ENCODE measurements at regions not wholly inside any gene's neighbourhood (a gene's known extent, or its start where the extent isn't known, plus 50 kb on each side); places are given as distances from the start of the nearest gene placed in this dataset.
"Not testable (repeated sequence)": the region's sequence is repeated elsewhere in the genome, so short reads cannot be mapped to it uniquely, and the experiment has no call there.

DNA sequence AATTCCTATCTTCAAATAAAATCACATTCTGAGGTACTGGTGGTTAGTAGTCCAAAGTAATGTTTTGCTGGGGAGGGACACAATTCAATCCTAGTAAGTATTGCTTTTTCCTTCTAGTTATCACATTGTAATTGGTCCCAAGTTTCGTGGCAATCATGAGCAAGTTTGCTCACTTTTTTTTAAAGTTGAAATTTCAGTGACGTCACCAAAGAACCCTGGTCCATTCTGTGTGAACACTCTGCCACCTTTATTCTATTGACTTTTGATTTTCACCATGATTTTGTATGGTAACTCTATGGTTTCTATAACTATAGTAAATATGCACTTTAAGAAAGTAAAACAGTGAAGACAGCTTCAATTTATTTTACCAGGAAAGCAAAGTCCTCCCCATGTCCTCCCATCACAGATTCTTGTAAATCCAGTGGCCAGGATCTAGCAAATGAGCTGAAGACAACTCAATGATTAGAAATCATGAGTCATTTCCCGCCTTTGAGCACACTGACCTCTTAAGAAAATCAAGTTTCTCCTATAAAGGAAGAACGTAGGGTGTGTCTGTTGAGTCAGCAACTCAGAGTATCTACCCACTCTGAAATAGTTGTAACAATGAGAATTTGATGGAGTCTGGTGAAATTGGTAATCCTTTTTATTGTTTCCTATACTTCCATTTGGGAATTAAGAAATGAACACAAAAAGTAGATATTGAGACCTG lies 1306.6 kb upstream of the PABPC4L start:
- Histone ChIP-seq H3K9me3 (ENCODE audit: control insufficient read depth in 2 of 2, insufficient read depth in 1 of 2, low read depth in 1 of 2, low read length in 1 of 2) (no peaks in the 10 kb centered on the region), H3K27ac (ENCODE audit: low read depth in 1 of 3, low read length in 2 of 3) (no peak overlapping the region), H3K4me1 (ENCODE audit: control insufficient read depth in 3 of 3, insufficient read depth in 2 of 3, low read depth in 1 of 3, low read length in 2 of 3) (no peaks in the 10 kb centered on the region), H3K27me3 (ENCODE audit: control insufficient read depth in 3 of 3, insufficient read depth in 3 of 3, low read length in 3 of 3) (no peaks in the 10 kb centered on the region), H3K36me3 (ENCODE audit: control insufficient read depth in 3 of 3, insufficient read depth in 2 of 3, low read depth in 1 of 3, low read length in 3 of 3) (no peaks in the 10 kb centered on the region), H3K4me3 (ENCODE audit: low read depth in 1 of 3, low read length in 3 of 3) (no peak overlapping the region)
- DNase-seq (no peak), FAIRE-seq (no peak)
- 54 to 75% (median 58%) methylated on average over 4 of the region's 4 CpGs for WGBS, 3 donors

DNA sequence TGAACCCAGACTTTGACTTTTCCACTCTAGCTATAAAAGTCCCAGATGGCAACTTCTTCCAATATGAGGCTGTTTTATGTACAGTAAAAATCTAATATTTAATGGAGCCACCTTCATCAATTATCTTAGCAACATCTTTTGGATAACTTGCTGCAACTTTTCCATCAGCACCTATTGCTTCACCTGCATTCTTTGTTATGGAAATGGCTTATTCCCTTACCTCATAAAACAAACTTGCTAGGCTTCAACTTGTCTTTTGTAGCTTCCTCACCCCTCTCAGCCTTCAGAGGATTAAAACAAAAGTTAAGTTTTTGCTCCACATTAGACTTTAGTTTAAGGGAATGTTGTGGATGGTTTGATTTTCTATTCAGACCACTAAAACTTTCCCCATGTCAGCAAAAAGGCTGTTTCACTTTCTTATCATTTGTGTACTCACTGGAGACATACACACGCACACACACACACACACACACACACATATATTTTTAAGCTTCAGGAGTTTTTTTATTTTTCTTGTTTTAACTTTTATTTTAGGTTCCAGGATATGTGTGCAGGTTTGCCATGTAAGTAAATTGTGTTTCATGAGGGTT lies 1296.1 kb upstream of the PABPC4L start:
- Histone ChIP-seq H3K36me3 (ENCODE audit: control insufficient read depth in 3 of 3, insufficient read depth in 2 of 3, low read depth in 1 of 3, low read length in 3 of 3) (no peaks in the 10 kb centered on the region), H3K9me3 (ENCODE audit: control insufficient read depth in 2 of 2, insufficient read depth in 1 of 2, low read depth in 1 of 2, low read length in 1 of 2) (no peaks in the 10 kb centered on the region), H3K27me3 (ENCODE audit: control insufficient read depth in 3 of 3, insufficient read depth in 3 of 3, low read length in 3 of 3) (no peaks in the 10 kb centered on the region), H3K4me1 (ENCODE audit: control insufficient read depth in 3 of 3, insufficient read depth in 2 of 3, low read depth in 1 of 3, low read length in 2 of 3) (no peaks in the 10 kb centered on the region), H3K27ac (ENCODE audit: low read depth in 1 of 3, low read length in 2 of 3) (no peak overlapping the region), H3K4me3 (ENCODE audit: low read depth in 1 of 3, low read length in 3 of 3) (no peak overlapping the region)
- DNase-seq: no peak
- FAIRE-seq: no peak
- 45 to 65% (median 58%) methylated on average over 1 of the region's 1 CpG for WGBS, 3 donors

DNA sequence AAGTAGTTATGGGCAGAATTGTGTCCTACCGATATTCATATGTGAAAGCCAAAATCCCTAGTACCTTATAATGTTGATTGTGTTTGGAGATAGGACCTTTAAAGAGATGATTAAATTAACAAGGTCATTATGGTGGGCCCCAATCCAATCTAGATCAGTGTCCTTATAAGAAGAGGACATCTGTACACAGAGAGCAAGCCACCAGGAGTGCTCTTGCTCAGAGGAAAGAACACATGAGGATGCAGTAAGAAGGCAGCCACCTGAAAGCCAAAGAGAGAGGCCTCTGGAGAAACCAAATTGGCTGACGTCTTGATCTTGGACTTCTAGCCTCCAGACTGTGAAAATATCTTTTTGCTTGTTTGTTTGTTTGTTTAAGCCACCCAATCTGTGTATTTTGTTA lies 1290.8 kb upstream of the PABPC4L start:
- Histone ChIP-seq H3K36me3 (ENCODE audit: control insufficient read depth in 3 of 3, insufficient read depth in 2 of 3, low read depth in 1 of 3, low read length in 3 of 3) (no peaks in the 10 kb centered on the region), H3K27ac (ENCODE audit: low read depth in 1 of 3, low read length in 2 of 3) (no peak overlapping the region), H3K4me3 (ENCODE audit: low read depth in 1 of 3, low read length in 3 of 3) (no peak overlapping the region), H3K4me1 (ENCODE audit: control insufficient read depth in 3 of 3, insufficient read depth in 2 of 3, low read depth in 1 of 3, low read length in 2 of 3) (no peaks in the 10 kb centered on the region), H3K9me3 (ENCODE audit: control insufficient read depth in 2 of 2, insufficient read depth in 1 of 2, low read depth in 1 of 2, low read length in 1 of 2) (no peaks in the 10 kb centered on the region), H3K27me3 (ENCODE audit: control insufficient read depth in 3 of 3, insufficient read depth in 3 of 3, low read length in 3 of 3) (no peaks in the 10 kb centered on the region)
- WGBS, 3 donors: 65 to 80% (median 76%) methylated on average over 2 of the region's 2 CpGs
- no peak for DNase-seq
- no peak for FAIRE-seq

DNA sequence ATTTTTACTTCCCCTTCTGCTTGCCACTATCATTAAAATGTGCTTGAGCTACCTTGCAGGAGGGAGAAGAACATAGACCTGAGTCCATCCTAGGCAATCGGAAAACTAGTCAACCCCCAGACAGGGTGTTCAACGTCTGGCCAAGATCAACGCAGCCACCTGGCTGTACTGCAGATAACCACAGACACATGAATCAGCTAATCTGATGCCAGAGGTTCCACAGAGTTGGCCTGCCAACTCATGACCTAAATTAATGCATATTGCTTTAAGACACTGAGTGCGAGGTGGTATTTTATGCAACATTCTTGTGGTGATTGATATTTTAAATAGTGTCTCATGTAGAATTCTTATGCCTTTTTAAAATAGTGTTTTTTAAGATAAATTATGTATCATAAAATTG lies 1283.8 kb upstream of the PABPC4L start:
- WGBS, 3 donors: 64 to 81% (median 66%) methylated on average over 4 of the region's 4 CpGs
- no peaks in the 10 kb centered on the region for H3K9me3 ChIP-seq (ENCODE audit: control insufficient read depth in 2 of 2, insufficient read depth in 1 of 2, low read depth in 1 of 2, low read length in 1 of 2)
- no peak overlapping the region for H3K4me3 ChIP-seq (ENCODE audit: low read depth in 1 of 3, low read length in 3 of 3)
- no peaks in the 10 kb centered on the region for H3K36me3 ChIP-seq (ENCODE audit: control insufficient read depth in 3 of 3, insufficient read depth in 2 of 3, low read depth in 1 of 3, low read length in 3 of 3)
- DNase-seq (no peak), FAIRE-seq (no peak)
- H3K27ac ChIP-seq (ENCODE audit: low read depth in 1 of 3, low read length in 2 of 3): no peak overlapping the region
- H3K4me1 ChIP-seq (ENCODE audit: control insufficient read depth in 3 of 3, insufficient read depth in 2 of 3, low read depth in 1 of 3, low read length in 2 of 3): no peaks in the 10 kb centered on the region
- H3K27me3 ChIP-seq (ENCODE audit: control insufficient read depth in 3 of 3, insufficient read depth in 3 of 3, low read length in 3 of 3): no peaks in the 10 kb centered on the region

DNA sequence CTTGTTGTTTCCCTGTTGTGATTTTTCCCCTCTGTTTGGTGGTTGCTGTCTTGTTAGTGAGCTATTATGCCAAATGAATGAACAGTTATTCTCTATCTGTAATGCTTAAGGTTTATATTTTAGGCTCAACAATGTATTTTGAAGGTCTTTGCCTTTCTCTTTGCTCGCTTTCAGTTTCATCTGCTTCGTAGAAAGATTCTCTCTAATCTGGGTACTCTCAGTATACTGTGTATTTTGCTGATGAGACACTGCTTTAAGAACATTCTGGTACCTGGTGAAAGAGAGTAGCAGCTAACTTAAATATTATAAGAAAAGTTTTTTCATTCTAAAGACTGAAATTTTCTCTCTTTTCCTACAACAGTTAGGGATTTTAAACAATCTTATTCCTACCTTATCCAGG lies 1274.7 kb upstream of the PABPC4L start:
- Histone ChIP-seq H3K36me3 (ENCODE audit: control insufficient read depth in 3 of 3, insufficient read depth in 2 of 3, low read depth in 1 of 3, low read length in 3 of 3) (no peaks in the 10 kb centered on the region), H3K27me3 (ENCODE audit: control insufficient read depth in 3 of 3, insufficient read depth in 3 of 3, low read length in 3 of 3) (no peaks in the 10 kb centered on the region), H3K4me1 (ENCODE audit: control insufficient read depth in 3 of 3, insufficient read depth in 2 of 3, low read depth in 1 of 3, low read length in 2 of 3) (no peaks in the 10 kb centered on the region), H3K9me3 (ENCODE audit: control insufficient read depth in 2 of 2, insufficient read depth in 1 of 2, low read depth in 1 of 2, low read length in 1 of 2) (peaks cover 0 to 5% of the 10 kb centered on the region in 2 donors), H3K27ac (ENCODE audit: low read depth in 1 of 3, low read length in 2 of 3) (no peak overlapping the region), H3K4me3 (ENCODE audit: low read depth in 1 of 3, low read length in 3 of 3) (no peak overlapping the region)
- FAIRE-seq (no peak), DNase-seq (no peak)
- 62 to 77% (median 76%) methylated on average over 2 of the region's 2 CpGs for WGBS, 3 donors

DNA sequence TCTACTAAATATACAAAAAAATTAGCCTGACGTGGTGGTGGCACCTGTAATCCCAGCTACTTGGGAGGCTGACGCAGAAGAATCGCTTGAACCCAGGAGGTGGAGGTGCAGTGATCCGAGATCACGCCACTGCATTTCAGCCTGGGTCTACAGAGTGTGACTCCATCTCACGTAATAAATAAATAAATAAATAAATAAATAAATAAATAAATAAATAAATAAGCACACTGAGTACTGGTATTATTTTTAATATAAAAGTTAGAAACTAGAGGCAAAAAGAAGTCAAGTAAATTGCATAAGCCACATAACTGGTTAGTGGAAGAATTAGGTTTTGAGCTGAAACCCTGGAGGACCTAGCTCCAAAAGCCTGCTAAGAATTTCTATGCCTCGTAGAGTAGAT lies 1262.7 kb upstream of the PABPC4L start:
- DNase-seq: no peak
- no peak for FAIRE-seq
- 74 to 80% (median 77%) methylated on average over 7 of the region's 7 CpGs for WGBS, 3 donors
- no peaks in the 10 kb centered on the region for H3K36me3 ChIP-seq (ENCODE audit: control insufficient read depth in 3 of 3, insufficient read depth in 2 of 3, low read depth in 1 of 3, low read length in 3 of 3)
- no peak overlapping the region for H3K4me3 ChIP-seq (ENCODE audit: low read depth in 1 of 3, low read length in 3 of 3)
- H3K27me3 ChIP-seq (ENCODE audit: control insufficient read depth in 3 of 3, insufficient read depth in 3 of 3, low read length in 3 of 3): no peaks in the 10 kb centered on the region
- no peak overlapping the region for H3K27ac ChIP-seq (ENCODE audit: low read depth in 1 of 3, low read length in 2 of 3)
- H3K4me1 ChIP-seq (ENCODE audit: control insufficient read depth in 3 of 3, insufficient read depth in 2 of 3, low read depth in 1 of 3, low read length in 2 of 3): no peaks in the 10 kb centered on the region
- no peaks in the 10 kb centered on the region for H3K9me3 ChIP-seq (ENCODE audit: control insufficient read depth in 2 of 2, insufficient read depth in 1 of 2, low read depth in 1 of 2, low read length in 1 of 2)

DNA sequence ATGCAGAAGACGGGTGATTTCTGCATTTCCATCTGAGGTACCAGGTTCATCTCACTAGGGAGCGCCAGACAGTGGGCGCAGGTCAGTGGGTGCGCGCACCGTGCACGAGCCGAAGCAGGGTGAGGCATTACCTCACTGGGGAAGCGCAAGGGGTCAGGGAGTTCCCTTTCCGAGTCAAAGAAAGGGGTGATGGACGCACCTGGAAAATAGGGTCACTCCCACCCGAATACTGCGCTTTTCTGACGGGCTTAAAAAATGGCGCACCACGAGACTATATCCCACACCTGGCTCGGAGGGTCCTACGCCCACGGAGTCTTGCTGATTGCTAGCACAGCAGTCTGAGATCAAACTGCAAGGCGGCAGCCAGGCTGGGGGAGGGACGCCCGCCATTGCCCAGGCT lies 1246.0 kb upstream of the PABPC4L start:
- H3K27me3 ChIP-seq (ENCODE audit: control insufficient read depth in 3 of 3, insufficient read depth in 3 of 3, low read length in 3 of 3); H3K4me1 ChIP-seq (ENCODE audit: control insufficient read depth in 3 of 3, insufficient read depth in 2 of 3, low read depth in 1 of 3, low read length in 2 of 3); H3K4me3 ChIP-seq (ENCODE audit: low read depth in 1 of 3, low read length in 3 of 3); DNase-seq; H3K9me3 ChIP-seq (ENCODE audit: control insufficient read depth in 2 of 2, insufficient read depth in 1 of 2, low read depth in 1 of 2, low read length in 1 of 2); FAIRE-seq; H3K36me3 ChIP-seq (ENCODE audit: control insufficient read depth in 3 of 3, insufficient read depth in 2 of 3, low read depth in 1 of 3, low read length in 3 of 3); H3K27ac ChIP-seq (ENCODE audit: low read depth in 1 of 3, low read length in 2 of 3): not testable (repeated sequence)
- 91 to 94% (median 92%) methylated on average over 13 to 22 of the region's 22 CpGs for WGBS, 3 donors

DNA sequence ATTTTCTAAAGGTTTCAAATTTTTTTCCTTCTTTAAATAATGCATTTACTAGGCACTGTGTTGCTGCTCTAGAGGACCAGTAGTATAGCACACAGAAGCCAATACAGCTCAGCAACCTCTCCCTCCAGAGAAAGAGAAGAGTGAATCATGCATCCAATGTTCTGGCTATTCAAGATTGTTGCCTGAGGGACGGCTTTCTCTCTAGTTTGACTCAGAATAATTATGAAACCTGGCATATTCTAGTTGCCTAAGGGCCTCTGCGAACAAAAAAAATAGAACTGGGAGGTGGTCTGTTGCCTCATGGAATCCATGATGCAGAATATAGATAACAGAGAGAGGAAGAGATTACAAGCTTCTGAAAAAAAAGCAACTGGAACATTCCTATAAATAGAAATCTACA lies 1233.3 kb upstream of the PABPC4L start:
- no peaks in the 10 kb centered on the region for H3K27me3 ChIP-seq (ENCODE audit: control insufficient read depth in 3 of 3, insufficient read depth in 3 of 3, low read length in 3 of 3)
- no peak overlapping the region for H3K27ac ChIP-seq (ENCODE audit: low read depth in 1 of 3, low read length in 2 of 3)
- H3K4me1 ChIP-seq (ENCODE audit: control insufficient read depth in 3 of 3, insufficient read depth in 2 of 3, low read depth in 1 of 3, low read length in 2 of 3): no peaks in the 10 kb centered on the region
- no peak for DNase-seq
- 61 to 81% (median 78%) methylated on average over 2 of the region's 2 CpGs for WGBS, 3 donors
- H3K36me3 ChIP-seq (ENCODE audit: control insufficient read depth in 3 of 3, insufficient read depth in 2 of 3, low read depth in 1 of 3, low read length in 3 of 3): no peaks in the 10 kb centered on the region
- H3K9me3 ChIP-seq (ENCODE audit: control insufficient read depth in 2 of 2, insufficient read depth in 1 of 2, low read depth in 1 of 2, low read length in 1 of 2): peaks cover 0 to 5% of the 10 kb centered on the region in 2 donors
- FAIRE-seq: no peak
- no peak overlapping the region for H3K4me3 ChIP-seq (ENCODE audit: low read depth in 1 of 3, low read length in 3 of 3)

DNA sequence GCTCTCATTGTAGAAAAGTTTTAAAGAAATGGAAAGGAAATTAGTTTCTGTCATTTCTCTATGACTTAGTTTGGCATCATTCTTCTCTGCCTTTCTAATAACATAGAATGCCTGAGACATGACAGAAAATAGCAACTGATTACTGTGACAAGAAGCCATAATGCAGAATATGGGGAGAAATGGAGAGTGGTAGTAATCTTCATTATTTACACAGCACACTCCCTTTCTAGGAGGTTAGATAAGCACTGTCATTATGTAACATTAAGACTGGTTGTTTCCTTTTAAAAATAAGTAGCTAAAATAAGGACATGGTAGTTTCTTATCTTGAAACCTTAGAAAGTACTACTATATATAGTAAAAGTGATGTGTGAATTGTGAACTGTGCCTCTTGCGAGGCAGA lies 1227.9 kb upstream of the PABPC4L start:
- no peak for DNase-seq
- FAIRE-seq: no peak
- no peaks in the 10 kb centered on the region for H3K9me3 ChIP-seq (ENCODE audit: control insufficient read depth in 2 of 2, insufficient read depth in 1 of 2, low read depth in 1 of 2, low read length in 1 of 2)

More for the DNA sequence above, 1227.9 kb upstream of the PABPC4L start:
- no peak overlapping the region for H3K27ac ChIP-seq (ENCODE audit: low read depth in 1 of 3, low read length in 2 of 3)
- WGBS, 3 donors: 77 to 89% (median 85%) methylated on average over 1 of the region's 1 CpG
- no peaks in the 10 kb centered on the region for H3K4me1 ChIP-seq (ENCODE audit: control insufficient read depth in 3 of 3, insufficient read depth in 2 of 3, low read depth in 1 of 3, low read length in 2 of 3)
- H3K27me3 ChIP-seq (ENCODE audit: control insufficient read depth in 3 of 3, insufficient read depth in 3 of 3, low read length in 3 of 3): no peaks in the 10 kb centered on the region
- H3K4me3 ChIP-seq (ENCODE audit: low read depth in 1 of 3, low read length in 3 of 3): no peak overlapping the region
- no peaks in the 10 kb centered on the region for H3K36me3 ChIP-seq (ENCODE audit: control insufficient read depth in 3 of 3, insufficient read depth in 2 of 3, low read depth in 1 of 3, low read length in 3 of 3)
